Loucy (cell line): ENCODE measurements at regions not wholly inside any gene's neighbourhood (a gene's known extent, or its start where the extent isn't known, plus 50 kb on each side); places are given as distances from the start of the nearest gene placed in this dataset.

ENCODE experiments used
- H2AFZ ChIP-seq: fragments of 200-600 bp; sonication (generic); 2 replicates; pipeline ENCODE4 v1.6.0; 2016; ENCODE audit warnings: antibody characterized with exemption, mild to moderate bottlenecking, low read length, moderate library complexity
- H3F3A ChIP-seq: fragments of 200-600 bp; 2 replicates; pipeline ENCODE4 v1.6.0; 2016; ENCODE audit warnings: antibody characterized with exemption, low read depth, mild to moderate bottlenecking
- H3K27me3 ChIP-seq: fragments of 200-600 bp; sonication (generic); 2 replicates; pipeline ENCODE4 v1.6.1; 2014; ENCODE audit warnings: low read length, mild to moderate bottlenecking; ENCODE audit not compliant: insufficient read depth, poor library complexity, severe bottlenecking
- H3K36me3 ChIP-seq: fragments of 200-600 bp; sonication (generic); 2 replicates; pipeline ENCODE4 v1.6.1; 2016; ENCODE audit warnings: low read length; ENCODE audit not compliant: insufficient read depth
- H3K4me1 ChIP-seq: fragments of 200-600 bp; sonication (generic); 2 replicates; pipeline ENCODE4 v1.5.1; 2014; ENCODE audit warnings: low read length, mild to moderate bottlenecking; ENCODE audit not compliant: insufficient read depth, poor library complexity, severe bottlenecking
- H3K4me2 ChIP-seq: fragments of 200-600 bp; sonication (generic); 2 replicates; pipeline ENCODE4 v1.6.0; 2014; ENCODE audit warnings: antibody characterized with exemption, low read length, low read depth, mild to moderate bottlenecking; ENCODE audit not compliant: poor library complexity, severe bottlenecking
- H3K4me3 ChIP-seq: fragments of 200-600 bp; sonication (generic); 2 replicates; pipeline ENCODE4 v1.5.1; 2014; ENCODE audit warnings: low read length, mild to moderate bottlenecking, mixed read lengths; ENCODE audit not compliant: poor library complexity, severe bottlenecking
- H3K79me2 ChIP-seq: fragments of 200-600 bp; sonication (generic); 2 replicates; pipeline ENCODE4 v1.6.1; 2014; ENCODE audit warnings: low read length; ENCODE audit not compliant: insufficient read depth
- H3K9ac ChIP-seq: fragments of 200-600 bp; sonication (generic); 2 replicates; pipeline ENCODE4 v1.6.0; 2014; ENCODE audit warnings: mild to moderate bottlenecking, low read depth, low read length, moderate library complexity; ENCODE audit not compliant: poor library complexity, severe bottlenecking
- H3K9me2 ChIP-seq: fragments of 200-600 bp; sonication (generic); replicated peaks from 2 replicates; pipeline ENCODE4 v1.6.1; 2016; ENCODE audit warnings: low read depth, low read length, mixed read lengths
- H3K9me3 ChIP-seq: fragments of 200-600 bp; sonication (generic); 2 replicates; pipeline ENCODE4 v1.6.1; 2014; ENCODE audit warnings: mild to moderate bottlenecking, antibody characterized with exemption, low read length, low read depth; ENCODE audit not compliant: insufficient read depth
- H4K20me1 ChIP-seq: fragments of 200-600 bp; sonication (generic); 2 replicates; pipeline ENCODE4 v1.6.0; 2014; ENCODE audit warnings: antibody characterized with exemption, low read length, mild to moderate bottlenecking; ENCODE audit not compliant: insufficient read depth, poor library complexity, severe bottlenecking
- EZH2phosphoT487 ChIP-seq: fragments of 200-600 bp; IDR thresholded peaks from 2 replicates; pipeline ENCODE4 v1.6.1; 2018; ENCODE audit warnings: antibody characterized with exemption, mild to moderate bottlenecking, moderate library complexity, borderline replicate concordance
- TF ChIP-seq, protein P1 (sequence below): fragments of 200-600 bp; sonication (generic); conservative IDR thresholded peaks from 2 replicates; pipeline ENCODE4 v1.5.1; 2014; ENCODE audit warnings: mild to moderate bottlenecking, antibody characterized with exemption, low read length

DNA sequence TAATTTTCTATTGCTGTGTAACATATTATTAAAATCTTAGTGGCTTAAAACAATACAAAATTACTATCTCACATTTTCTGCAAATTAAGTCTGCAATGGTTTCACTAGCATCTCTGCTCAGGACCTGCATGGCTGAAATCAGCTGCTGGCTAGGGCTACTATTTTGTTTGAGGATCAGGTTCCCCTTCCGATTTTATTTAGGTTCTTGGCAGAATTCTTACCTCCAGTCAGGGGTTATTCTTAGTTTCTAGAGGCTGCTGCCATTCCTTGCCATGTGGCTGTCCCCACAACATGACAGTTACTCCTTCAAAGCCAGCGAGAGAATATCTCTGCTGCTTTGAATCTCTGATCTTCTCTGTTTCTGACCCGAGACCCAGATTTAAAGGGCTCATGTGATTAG is 424.5 kb upstream of the ANO5 start:
- H3K36me3 ChIP-seq: no peaks in the 10 kb centered on the region
- no peaks in the 10 kb centered on the region for H3K9me3 ChIP-seq
- no peaks in the 10 kb centered on the region for H3K9me2 ChIP-seq
- no peak overlapping the region for H3K9ac ChIP-seq
- no peak overlapping the region for H2AFZ ChIP-seq
- no peaks in the 10 kb centered on the region for H3F3A ChIP-seq
- H4K20me1 ChIP-seq: no peaks in the 10 kb centered on the region
- H3K4me2 ChIP-seq: no peak overlapping the region
- no peaks in the 10 kb centered on the region for H3K79me2 ChIP-seq
- H3K27me3 ChIP-seq: no peaks in the 10 kb centered on the region
- no peak for TF ChIP-seq EZH2phosphoT487
- TF ChIP-seq, protein P1, sequence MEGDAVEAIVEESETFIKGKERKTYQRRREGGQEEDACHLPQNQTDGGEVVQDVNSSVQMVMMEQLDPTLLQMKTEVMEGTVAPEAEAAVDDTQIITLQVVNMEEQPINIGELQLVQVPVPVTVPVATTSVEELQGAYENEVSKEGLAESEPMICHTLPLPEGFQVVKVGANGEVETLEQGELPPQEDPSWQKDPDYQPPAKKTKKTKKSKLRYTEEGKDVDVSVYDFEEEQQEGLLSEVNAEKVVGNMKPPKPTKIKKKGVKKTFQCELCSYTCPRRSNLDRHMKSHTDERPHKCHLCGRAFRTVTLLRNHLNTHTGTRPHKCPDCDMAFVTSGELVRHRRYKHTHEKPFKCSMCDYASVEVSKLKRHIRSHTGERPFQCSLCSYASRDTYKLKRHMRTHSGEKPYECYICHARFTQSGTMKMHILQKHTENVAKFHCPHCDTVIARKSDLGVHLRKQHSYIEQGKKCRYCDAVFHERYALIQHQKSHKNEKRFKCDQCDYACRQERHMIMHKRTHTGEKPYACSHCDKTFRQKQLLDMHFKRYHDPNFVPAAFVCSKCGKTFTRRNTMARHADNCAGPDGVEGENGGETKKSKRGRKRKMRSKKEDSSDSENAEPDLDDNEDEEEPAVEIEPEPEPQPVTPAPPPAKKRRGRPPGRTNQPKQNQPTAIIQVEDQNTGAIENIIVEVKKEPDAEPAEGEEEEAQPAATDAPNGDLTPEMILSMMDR: no peak
- H3K4me3 ChIP-seq: no peak overlapping the region
- no peaks in the 10 kb centered on the region for H3K4me1 ChIP-seq

DNA sequence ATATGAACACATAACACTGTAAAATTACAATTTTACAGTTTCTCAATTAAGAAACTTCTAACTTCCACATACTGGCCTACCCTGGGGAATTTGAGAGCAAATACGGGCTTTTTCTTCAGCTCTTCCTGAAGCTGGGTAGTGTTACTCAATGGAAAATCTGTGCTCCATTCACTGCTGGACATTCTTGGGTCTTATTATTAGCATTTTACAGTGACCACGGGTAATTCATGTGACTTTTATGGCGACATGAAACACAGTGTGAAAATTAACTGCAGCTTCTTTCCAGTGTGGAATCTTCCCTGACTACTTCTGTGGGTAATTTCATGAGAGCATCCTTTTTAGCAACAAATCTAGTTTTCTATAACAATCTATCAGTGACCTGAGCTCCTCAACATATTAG is 423.7 kb upstream of the ANO5 start:
- H3K27me3 ChIP-seq: no peaks in the 10 kb centered on the region
- H3K9ac ChIP-seq: no peak overlapping the region
- H3K79me2 ChIP-seq: no peaks in the 10 kb centered on the region
- H3K4me1 ChIP-seq: no peaks in the 10 kb centered on the region
- H2AFZ ChIP-seq: no peak overlapping the region
- TF ChIP-seq EZH2phosphoT487: no peak
- TF ChIP-seq, protein P1: no peak
- H3F3A ChIP-seq: no peaks in the 10 kb centered on the region
- no peaks in the 10 kb centered on the region for H4K20me1 ChIP-seq
- no peaks in the 10 kb centered on the region for H3K9me3 ChIP-seq
- no peaks in the 10 kb centered on the region for H3K9me2 ChIP-seq
- H3K36me3 ChIP-seq: no peaks in the 10 kb centered on the region
- no peak overlapping the region for H3K4me2 ChIP-seq
- H3K4me3 ChIP-seq: no peak overlapping the region

DNA sequence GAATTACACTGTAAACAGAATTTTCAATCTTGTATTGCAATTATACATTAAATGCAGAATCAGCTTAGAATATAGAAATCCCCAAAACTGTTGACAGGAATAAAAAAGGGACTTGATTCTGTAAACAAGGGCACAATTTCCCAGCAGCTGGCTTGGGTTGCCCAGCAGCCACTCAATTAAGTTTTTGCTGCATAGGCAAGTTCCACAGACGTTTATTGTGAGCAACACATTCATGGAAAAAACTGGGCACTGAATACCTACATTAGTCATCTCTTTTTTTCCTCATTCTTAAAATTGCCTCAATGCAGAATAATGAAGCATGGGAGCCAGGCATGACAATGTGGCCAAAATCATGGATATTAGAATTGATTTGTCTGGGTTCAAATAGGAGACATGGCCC is 421.8 kb upstream of the ANO5 start:
- Histone ChIP-seq H3K79me2 (no peaks in the 10 kb centered on the region), H4K20me1 (no peaks in the 10 kb centered on the region), H3K4me3 (no peak overlapping the region), H3K9me2 (no peaks in the 10 kb centered on the region), H2AFZ (no peak overlapping the region), H3K9me3 (no peaks in the 10 kb centered on the region), H3K27me3 (no peaks in the 10 kb centered on the region), H3K36me3 (no peaks in the 10 kb centered on the region), H3F3A (no peaks in the 10 kb centered on the region), H3K9ac (no peak overlapping the region), H3K4me2 (no peak overlapping the region), H3K4me1 (no peaks in the 10 kb centered on the region)
- TF ChIP-seq EZH2phosphoT487: no peak
- TF ChIP-seq, protein P1: no peak
